Spinal cord (tissue), 9 donors: ENCODE measurements at regions not wholly inside any gene's neighbourhood (a gene's known extent, or its start where the extent isn't known, plus 50 kb on each side); places are given as distances from the start of the nearest gene placed in this dataset.

ENCODE experiments used
- DNase-seq, 6 donors: peaks; one replicate each; pipeline versions ENCODE4 v3.0.0 to v3.0.0-alpha.2; 2013 to 2015; ENCODE audit warnings: low spot score in 6 of 6, low read depth in 4 of 6
- H3K27ac ChIP-seq: one replicate; pipeline ENCODE4 v1.5.1; 2013; ENCODE audit warnings: low read depth, low read length, control low read depth
- H3K27me3 ChIP-seq: one replicate; pipeline ENCODE4 v1.6.1; 2013; ENCODE audit warnings: low read length; ENCODE audit not compliant: control insufficient read depth, insufficient read depth
- H3K36me3 ChIP-seq: one replicate; pipeline ENCODE4 v1.6.1; 2013; ENCODE audit warnings: low read length; ENCODE audit not compliant: control insufficient read depth, insufficient read depth
- H3K4me1 ChIP-seq: one replicate; pipeline ENCODE4 v1.6.1; 2013; ENCODE audit warnings: low read length; ENCODE audit not compliant: control insufficient read depth, insufficient read depth
- H3K4me3 ChIP-seq: one replicate; pipeline ENCODE4 v1.5.1; 2013; ENCODE audit warnings: low read depth, low read length, control low read depth
- H3K9me3 ChIP-seq: one replicate; pipeline ENCODE4 v1.6.1; 2013; ENCODE audit warnings: low read length; ENCODE audit not compliant: control insufficient read depth, insufficient read depth
- WGBS: methylation state at CpG from one replicate; pipeline ENCODE4 v1.1.5; 2013; ENCODE audit warnings: missing lambda C conversion rate; ENCODE audit not compliant: insufficient coverage; 5-methylcytosine and 5-hydroxymethylcytosine counted together
- donor health status: healthy.

- 88% methylated on average over 2 of the region's 2 CpGs for WGBS
- Histone ChIP-seq H3K4me3 (no peak overlapping the region), H3K9me3 (no peaks in the 10 kb centered on the region), H3K27me3 (no peaks in the 10 kb centered on the region), H3K27ac (no peak overlapping the region), H3K36me3 (no peaks in the 10 kb centered on the region), H3K4me1 (no peaks in the 10 kb centered on the region)
- DNase-seq: no peak
These were observed 384.7 kb downstream of the MFSD1 start for GRCh38 chr3:159186581-159186980.

GRCh38 chr3:159187232-159187631 is 385.4 kb downstream of the MFSD1 start:
- H3K27ac ChIP-seq: no peak overlapping the region
- no peaks in the 10 kb centered on the region for H3K36me3 ChIP-seq
- 93% methylated on average over 10 of the region's 10 CpGs for WGBS
- H3K9me3 ChIP-seq: no peaks in the 10 kb centered on the region
- no peak for DNase-seq
- no peaks in the 10 kb centered on the region for H3K27me3 ChIP-seq
- no peak overlapping the region for H3K4me3 ChIP-seq
- no peaks in the 10 kb centered on the region for H3K4me1 ChIP-seq

GRCh38 chr3:159187706-159188105 is 385.9 kb downstream of the MFSD1 start:
- no peaks in the 10 kb centered on the region for H3K4me1 ChIP-seq
- DNase-seq: no peak
- no peak overlapping the region for H3K4me3 ChIP-seq
- H3K9me3 ChIP-seq: no peaks in the 10 kb centered on the region
- H3K27me3 ChIP-seq: no peaks in the 10 kb centered on the region
- H3K36me3 ChIP-seq: no peaks in the 10 kb centered on the region
- WGBS: 100% methylated on average over 1 of the region's 6 CpGs
- no peak overlapping the region for H3K27ac ChIP-seq

- no peaks in the 10 kb centered on the region for H3K9me3 ChIP-seq
- H3K4me1 ChIP-seq: no peaks in the 10 kb centered on the region
- no peak overlapping the region for H3K4me3 ChIP-seq
- peak in 1 of 6 donors; percentile 20 for DNase-seq
- no peak overlapping the region for H3K27ac ChIP-seq
- H3K36me3 ChIP-seq: no peaks in the 10 kb centered on the region
- no peaks in the 10 kb centered on the region for H3K27me3 ChIP-seq
- 83% methylated on average over 4 of the region's 4 CpGs for WGBS
These were observed 388.3 kb downstream of the MFSD1 start for GRCh38 chr3:159189994-159190669.

GRCh38 chr3:159191447-159191846 is 389.6 kb downstream of the MFSD1 start:
- Histone ChIP-seq H3K36me3 (no peaks in the 10 kb centered on the region), H3K9me3 (no peaks in the 10 kb centered on the region), H3K4me1 (no peaks in the 10 kb centered on the region), H3K4me3 (no peak overlapping the region), H3K27ac (no peak overlapping the region), H3K27me3 (no peaks in the 10 kb centered on the region)
- peak in 1 of 6 donors; percentile 29 for DNase-seq
- WGBS: 68% methylated on average over 3 of the region's 4 CpGs

- no peak overlapping the region for H3K27ac ChIP-seq
- no CpG with 5 or more reads among the region's 1 CpG for WGBS
- no peaks in the 10 kb centered on the region for H3K27me3 ChIP-seq
- no peaks in the 10 kb centered on the region for H3K4me1 ChIP-seq
- H3K4me3 ChIP-seq: no peak overlapping the region
- H3K36me3 ChIP-seq: no peaks in the 10 kb centered on the region
- DNase-seq: peak in 3 of 6 donors; percentile 12 to 84 (median 17)
- no peaks in the 10 kb centered on the region for H3K9me3 ChIP-seq
These were observed 394.5 kb downstream of the MFSD1 start for GRCh38 chr3:159196359-159196758.

GRCh38 chr3:159200176-159200575 is 398.3 kb downstream of the MFSD1 start:
- Histone ChIP-seq H3K27ac (no peak overlapping the region), H3K4me1 (no peaks in the 10 kb centered on the region), H3K27me3 (no peaks in the 10 kb centered on the region), H3K9me3 (no peaks in the 10 kb centered on the region), H3K4me3 (no peak overlapping the region), H3K36me3 (no peaks in the 10 kb centered on the region)
- WGBS: 100% methylated on average over 1 of the region's 3 CpGs
- DNase-seq: no peak

- Histone ChIP-seq H3K4me1 (no peaks in the 10 kb centered on the region), H3K9me3 (no peaks in the 10 kb centered on the region), H3K4me3 (no peak overlapping the region), H3K27me3 (no peaks in the 10 kb centered on the region), H3K36me3 (no peaks in the 10 kb centered on the region), H3K27ac (no peak overlapping the region)
- WGBS: 63% methylated on average over 2 of the region's 2 CpGs
- peak in 2 of 6 donors; percentile 8 to 34 for DNase-seq
These were observed 406.2 kb downstream of the MFSD1 start for GRCh38 chr3:159208050-159208449.

GRCh38 chr3:159209459-159209858 is 407.6 kb downstream of the MFSD1 start:
- Histone ChIP-seq H3K9me3 (no peaks in the 10 kb centered on the region), H3K4me1 (no peaks in the 10 kb centered on the region), H3K27ac (no peak overlapping the region), H3K4me3 (no peak overlapping the region), H3K27me3 (no peaks in the 10 kb centered on the region), H3K36me3 (no peaks in the 10 kb centered on the region)
- WGBS: 89% methylated on average over 4 of the region's 4 CpGs
- no peak for DNase-seq

- H3K27ac ChIP-seq: no peak overlapping the region
- no peaks in the 10 kb centered on the region for H3K27me3 ChIP-seq
- no peaks in the 10 kb centered on the region for H3K9me3 ChIP-seq
- no peak overlapping the region for H3K4me3 ChIP-seq
- no peaks in the 10 kb centered on the region for H3K4me1 ChIP-seq
- no peak for DNase-seq
- WGBS: no CpG with 5 or more reads among the region's 1 CpG
- no peaks in the 10 kb centered on the region for H3K36me3 ChIP-seq
These were observed 408.5 kb downstream of the MFSD1 start for GRCh38 chr3:159210336-159210735.
